Kasumi-1 (cell line): ENCODE measurements at regions not wholly inside any gene's neighbourhood (a gene's known extent, or its start where the extent isn't known, plus 50 kb on each side); places are given as distances from the start of the nearest gene placed in this dataset.
"Not testable (repeated sequence)": the region's sequence is repeated elsewhere in the genome, so short reads cannot be mapped to it uniquely, and the experiment has no call there.

Experiments used
- DNase-seq, 2 experiments: peaks; one replicate each; lab custom pipeline; 2025; lab: John Stamatoyannopoulos, UW

DNA sequence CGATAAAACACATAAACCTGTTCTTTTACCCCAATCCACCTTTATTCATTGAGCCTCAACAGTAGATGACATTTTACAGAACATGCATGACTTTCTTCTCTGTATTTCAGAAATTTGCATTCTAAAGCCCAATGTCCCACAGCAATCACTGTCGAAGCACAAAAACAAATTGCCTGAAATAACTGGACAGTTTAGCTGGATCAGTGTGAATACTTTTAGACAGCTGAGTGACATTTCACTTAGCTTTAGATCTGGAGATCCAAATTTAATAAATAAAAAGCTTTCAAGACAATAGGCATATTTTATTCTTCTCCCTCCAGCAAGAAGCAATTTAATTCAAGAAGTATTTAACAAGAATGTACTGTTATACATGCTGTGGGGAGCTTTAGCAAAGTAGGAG is 109.1 kb upstream of the FSCB start:
- DNase-seq = no peak

DNA sequence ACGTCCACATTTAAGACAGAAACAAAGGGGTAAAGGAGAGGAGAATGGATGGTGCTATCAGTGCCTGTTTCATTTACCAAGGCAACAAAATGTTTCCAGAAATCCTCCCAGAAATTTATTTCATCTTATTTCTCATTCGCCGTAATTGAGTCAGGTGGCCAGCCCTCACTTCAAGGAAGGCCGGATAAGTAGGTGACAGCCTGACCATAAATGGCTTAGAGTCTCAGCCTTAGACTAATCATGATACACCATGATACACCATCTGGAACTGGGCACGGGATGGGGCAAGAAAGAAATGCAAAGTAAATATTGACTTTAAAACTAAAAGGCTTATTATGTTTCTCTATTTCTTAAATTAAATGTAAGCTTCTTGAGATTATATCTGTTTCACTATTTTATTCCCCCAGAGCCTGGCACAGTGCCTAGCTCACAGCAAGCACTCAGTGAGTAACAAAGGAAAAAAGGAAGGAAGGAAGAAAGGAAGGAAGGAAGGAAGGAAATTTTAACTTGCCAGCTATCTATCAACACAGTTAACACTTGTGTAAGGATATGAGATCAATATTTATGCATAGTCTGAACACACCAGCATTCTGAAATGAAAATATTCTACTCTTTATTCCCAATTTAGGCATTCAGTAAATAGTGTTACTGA is 106.1 kb upstream of the FSCB start:
- DNase-seq = no peak

DNA sequence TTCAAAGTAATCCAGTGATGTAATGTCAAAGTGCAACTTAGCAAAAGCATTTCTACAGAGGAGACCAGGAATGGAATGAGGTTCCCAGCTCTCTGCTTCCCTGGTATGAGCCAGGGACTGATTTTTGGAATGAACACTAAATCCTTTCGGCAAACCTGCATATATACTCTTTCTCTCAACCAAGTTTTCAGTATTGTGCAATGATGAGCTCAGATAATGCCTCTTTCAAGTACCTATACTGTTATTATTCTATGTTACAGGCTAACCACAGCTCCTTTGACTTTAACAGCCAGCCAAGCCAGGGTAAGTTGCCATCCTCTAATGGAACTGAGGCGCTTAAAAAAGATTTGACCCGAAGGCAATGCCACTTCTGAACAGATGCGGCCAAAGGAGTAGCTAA is 104.9 kb upstream of the FSCB start:
- no peak for DNase-seq

DNA sequence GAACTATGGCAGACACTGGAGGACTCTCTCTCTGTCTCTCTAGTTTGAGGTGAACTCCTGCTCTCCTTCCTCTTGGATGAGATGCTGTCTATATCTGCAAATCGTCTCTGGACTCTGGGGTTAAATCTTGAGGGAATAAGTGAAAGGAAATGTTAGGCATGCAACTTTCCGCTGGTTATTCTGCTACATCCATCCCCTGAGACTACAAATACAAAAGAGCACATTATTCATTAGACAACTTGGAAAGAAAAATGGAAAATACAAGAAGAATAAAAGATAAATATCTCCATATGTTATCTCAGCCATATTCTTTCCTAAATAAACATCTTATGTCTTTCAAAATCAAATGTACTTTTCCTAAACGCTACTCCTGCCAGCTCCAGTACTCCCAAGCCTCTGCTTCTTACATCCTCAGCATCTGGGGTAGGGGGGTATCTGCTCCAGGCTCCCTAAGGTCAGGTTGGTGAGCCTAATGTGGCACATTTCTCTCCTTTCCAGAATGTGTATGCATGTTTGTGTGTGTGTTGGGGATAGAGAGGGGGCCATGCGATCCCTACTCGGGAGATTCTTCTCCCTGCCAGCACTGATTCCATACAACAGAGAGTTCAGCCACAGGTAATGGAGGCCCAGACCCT is 102.9 kb upstream of the FSCB start:
- no peak for DNase-seq

DNA sequence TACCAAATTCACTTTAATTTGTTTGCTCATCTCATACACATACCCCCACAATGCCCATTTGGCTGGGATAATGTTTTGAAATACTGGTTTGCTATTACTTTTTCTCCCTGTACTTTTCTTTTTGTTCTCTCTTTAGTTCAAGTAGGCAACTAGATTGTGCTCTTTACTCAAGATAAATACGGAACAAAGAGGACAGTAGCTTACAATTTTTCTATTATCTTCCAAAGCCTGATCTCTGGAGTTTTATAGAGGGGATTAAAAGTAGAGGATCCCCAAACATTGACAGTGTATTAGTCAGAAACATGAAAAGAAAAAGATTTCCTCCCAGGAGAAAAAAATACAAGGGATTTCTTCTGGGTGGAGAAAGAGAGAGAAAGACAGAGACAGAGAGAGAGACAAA is 102.1 kb upstream of the FSCB start:
- no peak for DNase-seq

DNA sequence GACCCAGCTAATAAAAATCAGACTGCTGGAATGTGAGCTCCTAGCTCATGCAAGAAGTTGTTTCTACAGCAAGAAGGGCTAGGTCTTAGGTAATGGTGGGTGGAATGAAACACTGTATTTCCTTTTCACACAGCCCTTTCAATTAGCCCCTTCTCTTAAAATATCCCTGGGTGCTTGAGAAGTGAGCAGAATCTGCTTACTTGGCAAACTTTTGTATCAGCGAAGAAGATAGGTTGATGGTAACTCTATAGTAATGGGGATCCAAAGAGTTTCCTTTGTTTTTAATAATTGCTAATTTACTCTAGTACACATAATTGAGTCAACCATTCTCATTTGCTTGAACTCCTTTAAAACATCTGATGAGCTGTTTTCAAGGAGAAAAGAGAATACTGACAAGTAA is 100.6 kb upstream of the FSCB start:
- DNase-seq = no peak

DNA sequence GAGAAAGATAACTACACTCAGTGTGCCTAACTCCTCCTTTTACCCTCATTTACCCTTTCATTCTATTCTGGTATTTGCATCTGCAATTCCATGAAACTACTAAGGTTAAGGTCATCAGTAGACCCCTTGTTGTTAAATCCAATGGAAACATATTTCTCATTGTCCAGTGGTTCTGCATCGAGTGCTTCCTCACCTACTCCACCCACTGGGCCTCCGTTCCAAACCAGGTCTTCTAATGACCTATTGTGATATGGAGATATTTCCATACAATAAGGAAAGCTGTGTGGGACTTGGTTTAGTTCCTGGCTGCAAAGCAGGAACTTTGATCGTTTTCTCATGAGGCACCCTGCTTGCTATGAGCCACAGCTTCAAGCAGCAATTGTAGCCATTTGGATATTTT is 99.5 kb upstream of the FSCB start:
- no peak for DNase-seq

DNA sequence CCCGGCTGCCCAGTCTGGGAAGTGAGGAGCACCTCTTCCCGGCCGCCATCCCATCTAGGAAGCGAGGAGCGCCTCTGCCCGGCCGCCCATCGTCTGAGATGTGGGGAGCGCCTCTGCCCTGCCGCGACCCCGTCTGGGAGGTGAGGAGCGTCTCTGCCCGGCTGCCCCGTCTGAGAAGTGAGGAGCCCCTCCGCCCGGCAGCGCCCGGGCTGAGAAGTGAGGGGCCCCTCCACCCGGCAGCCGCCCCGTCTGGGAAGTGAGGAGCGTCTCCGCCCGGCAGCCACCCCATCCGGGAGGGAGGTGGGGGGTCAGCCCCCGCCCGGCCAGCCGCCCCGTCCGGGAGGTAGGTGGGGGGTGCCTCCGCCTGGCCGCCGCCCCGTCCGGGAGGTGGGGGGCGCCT is 94.2 kb upstream of the FSCB start:
- not testable (repeated sequence) for DNase-seq

DNA sequence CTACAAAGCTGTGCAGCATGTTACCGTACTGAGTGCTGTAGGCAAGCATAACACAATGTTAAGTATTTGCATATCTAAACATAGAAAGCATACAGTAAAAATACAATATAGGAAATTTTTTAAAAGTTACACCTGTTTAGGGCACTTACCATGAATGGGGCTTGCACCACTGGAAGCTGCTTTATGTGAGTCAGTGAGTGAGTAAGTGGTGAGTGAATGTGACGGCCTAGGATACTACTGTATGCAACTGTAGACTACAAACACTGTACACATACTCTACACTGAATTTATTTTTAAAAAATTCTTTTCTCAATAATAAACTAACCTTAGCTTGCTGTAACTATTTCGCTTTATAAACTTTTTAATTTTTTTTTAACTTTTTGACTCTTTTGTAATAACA is 82.1 kb upstream of the FSCB start:
- DNase-seq = no peak

DNA sequence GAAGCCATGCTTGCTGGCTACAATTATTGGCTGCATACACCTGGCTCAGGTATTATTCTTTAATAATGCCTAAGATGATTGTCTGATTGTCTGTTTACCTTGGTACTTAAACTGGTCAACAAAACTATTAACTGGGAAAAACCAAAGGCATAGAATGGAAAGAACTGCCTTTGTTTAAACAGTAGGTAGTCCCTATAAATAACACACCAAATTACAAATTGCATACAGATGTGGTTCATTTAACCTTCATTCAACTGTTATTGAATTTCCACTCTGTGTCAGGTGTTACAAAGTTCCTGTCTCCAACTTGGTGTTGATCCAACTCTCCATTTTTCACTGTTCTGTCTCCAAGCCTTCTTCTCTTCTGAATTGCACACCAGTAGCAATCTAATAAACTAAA is 79.8 kb upstream of the FSCB start:
- DNase-seq = no peak

DNA sequence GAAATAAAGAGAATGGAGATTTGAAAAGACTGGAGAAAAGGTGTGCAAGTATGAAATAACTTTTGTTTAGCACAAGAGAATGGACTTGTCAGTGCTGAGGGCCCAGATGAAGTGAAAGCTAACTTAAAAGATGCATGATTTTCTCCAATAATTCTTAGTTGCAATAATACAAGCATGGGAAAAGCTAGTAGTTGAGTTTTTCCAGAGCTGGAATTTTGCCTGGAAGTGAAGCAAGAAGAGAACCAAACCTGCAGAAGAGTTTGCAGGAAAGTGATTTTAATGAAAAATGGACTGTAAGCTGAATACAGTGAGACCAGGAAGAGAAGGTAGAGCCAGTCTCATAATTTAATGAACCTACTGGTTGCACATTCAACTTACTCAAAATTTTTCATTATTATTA is 69.3 kb upstream of the FSCB start:
- no peak for DNase-seq

DNA sequence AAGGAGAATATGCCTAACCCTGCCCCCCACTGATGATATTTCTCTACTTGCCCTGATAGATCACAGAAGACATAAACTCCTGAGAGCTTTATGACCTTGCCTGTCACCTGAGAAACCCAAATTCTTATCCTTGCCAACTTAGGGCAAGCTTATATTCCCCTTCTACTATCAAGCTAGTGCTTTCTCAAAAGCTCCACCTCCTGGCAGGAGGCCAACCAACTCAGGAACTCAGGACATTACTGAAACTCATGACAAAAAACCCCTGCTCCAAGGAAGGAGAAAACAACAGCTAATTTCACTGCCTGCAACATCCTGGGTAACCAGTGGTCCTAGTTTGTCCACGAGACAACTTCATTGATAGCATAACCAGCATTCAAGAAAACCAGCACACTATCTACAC is 60.9 kb upstream of the FSCB start:
- DNase-seq = no peak

DNA sequence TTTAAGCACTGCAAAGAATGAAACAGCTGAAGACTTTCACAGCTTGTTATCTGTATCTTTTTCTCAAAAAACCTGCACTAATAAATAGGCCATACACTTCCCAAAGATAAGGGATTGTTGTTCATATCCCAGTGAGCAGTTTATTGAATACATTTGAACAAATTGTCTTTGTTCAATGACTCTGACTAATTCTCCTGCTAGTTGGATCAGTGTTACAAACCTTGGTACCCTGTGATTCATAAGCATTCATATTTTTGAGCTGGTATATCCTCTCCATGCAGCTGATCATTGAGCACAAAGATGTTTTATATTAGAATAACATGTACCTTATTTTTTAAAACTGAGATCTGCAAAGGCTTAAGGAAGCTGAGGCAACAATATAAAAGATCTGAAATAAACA is 58.9 kb upstream of the FSCB start:
- no peak for DNase-seq

DNA sequence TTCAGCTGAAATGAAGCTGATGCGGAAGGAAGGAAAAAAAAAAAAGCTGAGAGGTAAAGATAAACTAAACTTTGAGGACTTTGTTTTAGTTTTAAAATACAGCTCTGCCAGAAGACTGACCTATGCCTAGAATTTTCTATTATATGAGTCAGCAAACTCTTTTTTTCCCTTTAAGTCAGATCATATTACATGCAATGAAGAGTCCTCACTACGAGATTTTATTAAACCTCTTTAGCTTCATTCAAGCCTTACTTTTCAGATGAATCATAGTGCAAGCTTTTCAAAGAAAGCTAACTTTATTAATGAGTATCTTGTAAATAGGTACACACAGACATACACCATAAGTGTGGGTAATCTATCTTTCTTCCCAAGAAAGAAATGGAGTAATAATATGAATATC is 57.8 kb upstream of the FSCB start:
- DNase-seq = no peak
